ENCODE measurements at regions not wholly inside any gene's neighbourhood (a gene's known extent, or its start where the extent isn't known, plus 50 kb on each side); places are given as distances from the start of the nearest gene placed in this dataset.

DNA sequence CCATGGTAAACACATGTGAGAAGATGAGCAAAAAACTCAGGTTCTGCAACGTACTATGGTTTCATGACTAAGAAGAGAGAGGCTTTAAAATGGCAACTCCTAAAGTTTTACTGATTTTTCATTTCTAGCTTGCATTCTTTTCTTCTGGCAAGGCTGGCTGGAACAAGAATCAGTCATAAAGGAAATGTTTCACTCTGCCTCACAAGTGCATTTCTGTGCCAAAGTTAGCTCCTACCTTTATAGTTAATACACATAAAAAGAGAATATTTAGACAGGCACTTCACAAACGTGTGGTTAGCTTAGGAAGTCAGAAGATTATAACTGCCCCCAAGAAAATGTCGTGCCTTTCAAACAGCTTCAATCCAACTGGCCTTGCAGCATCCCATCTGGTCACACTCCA is 417.1 kb upstream of the CDH11 start:
- DNase-seq (ENCODE audit: low spot score): no peak

DNA sequence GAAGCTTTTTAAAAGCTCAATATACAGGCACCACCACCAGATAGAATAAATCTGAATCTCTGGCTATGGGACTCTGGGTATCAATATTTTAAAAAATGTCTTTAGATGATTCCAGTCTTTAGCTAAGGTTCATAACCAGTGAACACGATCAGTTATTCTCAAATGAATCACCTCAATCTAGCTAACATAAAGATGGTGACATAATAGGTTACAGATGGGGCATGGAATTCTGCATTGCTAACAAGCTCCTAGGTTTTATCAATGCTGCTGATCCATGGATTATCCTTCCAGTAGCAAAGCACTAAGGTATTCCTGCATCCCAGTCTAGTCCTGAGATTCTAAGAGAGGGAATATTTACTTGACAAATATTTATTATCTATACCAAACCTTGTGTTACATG is 415.5 kb upstream of the CDH11 start:
- no peak for DNase-seq (ENCODE audit: low spot score)

DNA sequence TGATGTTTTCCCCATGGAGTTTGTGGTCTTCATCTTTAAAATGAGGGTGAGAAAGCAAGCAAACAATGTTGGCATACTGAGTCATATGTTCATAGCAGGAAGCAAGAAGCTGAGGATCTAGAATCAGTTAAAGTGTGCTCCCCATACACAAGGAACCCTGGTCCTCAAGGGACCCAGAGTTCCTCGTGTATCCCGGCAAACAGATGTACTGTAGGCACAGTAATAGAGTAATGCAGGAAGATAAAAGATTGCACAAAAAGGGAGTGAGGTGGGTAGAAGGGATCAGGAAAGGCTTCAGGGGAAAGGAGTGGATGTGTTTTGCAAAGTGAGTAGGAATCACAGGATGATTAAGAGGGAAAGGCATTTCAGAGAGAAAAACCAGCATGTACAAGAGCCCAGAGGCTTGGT is 412.3 kb upstream of the CDH11 start:
- no peak for DNase-seq (ENCODE audit: low spot score)

DNA sequence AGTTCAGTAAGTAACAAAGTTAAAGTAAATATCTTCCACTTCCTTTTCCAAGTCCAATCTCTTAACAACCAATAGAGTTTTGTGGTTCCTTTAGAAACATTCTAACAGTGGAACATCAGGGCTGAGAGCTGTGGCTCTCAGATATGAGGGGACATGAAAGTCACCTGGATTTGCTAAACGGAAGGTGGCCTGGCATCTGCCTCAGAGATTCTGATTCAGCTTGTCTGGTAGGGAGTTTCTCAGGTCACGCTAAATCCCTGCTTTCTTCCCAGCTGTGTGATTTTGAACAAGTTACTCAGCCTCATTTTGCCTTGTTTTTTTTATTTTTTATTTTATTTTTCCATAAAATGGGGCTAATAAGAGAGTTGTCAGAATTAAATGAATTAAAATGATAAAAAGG is 411.0 kb upstream of the CDH11 start:
- DNase-seq (ENCODE audit: low spot score): no peak

DNA sequence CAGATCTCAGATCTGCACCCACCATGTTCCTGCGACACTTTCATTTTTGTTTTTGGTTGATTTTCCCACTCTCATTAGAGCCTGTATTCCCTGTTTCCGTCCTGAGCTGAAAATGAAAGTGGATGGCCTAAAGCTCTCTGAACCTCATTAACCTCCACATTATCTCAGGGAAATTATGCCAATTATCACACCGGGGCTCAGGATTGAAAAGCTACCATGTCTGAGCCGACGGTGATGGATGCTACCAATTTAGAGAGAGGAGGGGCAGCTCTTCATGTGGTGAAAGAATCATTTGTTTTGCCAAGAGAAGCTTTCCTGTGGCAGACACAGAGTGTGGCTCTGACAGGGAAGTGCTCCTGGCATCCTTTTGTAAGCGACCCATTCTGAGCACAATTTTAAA is 410.4 kb upstream of the CDH11 start:
- DNase-seq (ENCODE audit: low spot score): no peak

DNA sequence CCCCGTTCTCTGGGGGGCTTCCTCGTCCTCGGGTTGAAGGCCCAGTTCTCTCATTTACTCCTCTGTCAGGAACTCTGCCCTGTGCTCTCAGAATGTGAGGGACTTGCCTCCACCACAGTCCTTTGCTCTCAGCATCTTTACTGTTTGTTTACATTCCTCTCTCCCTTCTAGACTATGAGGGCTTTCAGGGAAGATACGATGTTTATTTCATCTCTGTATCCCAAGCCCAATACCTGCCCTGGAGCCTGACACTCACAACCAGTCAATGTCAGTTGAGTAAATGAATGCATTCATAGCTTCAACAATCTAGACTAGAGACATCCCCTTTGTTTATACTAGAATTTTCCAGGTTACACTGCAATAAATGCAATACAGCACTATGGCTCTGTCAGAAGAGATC is 409.6 kb upstream of the CDH11 start:
- no peak for DNase-seq (ENCODE audit: low spot score)

DNA sequence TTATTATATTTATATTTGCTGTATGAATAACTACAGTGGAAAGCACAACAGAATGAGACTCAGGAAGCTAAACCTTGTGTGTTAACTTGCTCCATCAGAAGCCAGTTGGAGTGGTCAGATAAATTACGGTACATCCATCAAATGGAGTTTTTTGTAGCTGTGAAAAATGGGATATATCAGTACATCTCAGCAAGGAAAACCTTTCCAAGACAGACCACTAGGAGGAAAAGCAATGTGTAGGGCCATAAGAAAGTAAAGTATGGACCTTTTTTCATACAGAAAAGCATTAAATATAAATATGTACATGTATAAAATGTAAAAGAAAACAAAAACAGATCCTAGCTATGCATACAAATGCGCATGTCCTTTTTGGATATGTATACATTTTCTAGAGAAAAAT is 403.8 kb upstream of the CDH11 start:
- DNase-seq (ENCODE audit: low spot score): no peak

DNA sequence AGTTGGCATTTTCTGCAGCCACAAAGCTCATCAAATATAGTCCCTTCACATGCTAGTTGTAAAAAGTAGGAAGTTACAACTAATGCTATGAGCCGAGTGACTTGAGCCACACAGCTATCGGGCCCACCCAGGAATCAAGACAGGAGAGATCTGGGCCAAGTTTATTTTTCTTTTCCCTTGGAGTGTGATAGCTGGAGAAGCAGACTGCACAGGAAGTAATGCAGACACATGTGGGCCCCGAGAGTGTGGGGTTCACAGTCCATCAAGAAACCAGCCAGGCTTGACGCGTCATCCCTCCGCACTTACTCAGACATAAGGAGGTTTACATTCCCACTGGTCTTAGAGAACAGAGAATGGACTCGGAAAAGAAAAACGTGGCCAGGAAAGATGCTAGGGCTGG is 403.1 kb upstream of the CDH11 start:
- no peak for DNase-seq (ENCODE audit: low spot score)

DNA sequence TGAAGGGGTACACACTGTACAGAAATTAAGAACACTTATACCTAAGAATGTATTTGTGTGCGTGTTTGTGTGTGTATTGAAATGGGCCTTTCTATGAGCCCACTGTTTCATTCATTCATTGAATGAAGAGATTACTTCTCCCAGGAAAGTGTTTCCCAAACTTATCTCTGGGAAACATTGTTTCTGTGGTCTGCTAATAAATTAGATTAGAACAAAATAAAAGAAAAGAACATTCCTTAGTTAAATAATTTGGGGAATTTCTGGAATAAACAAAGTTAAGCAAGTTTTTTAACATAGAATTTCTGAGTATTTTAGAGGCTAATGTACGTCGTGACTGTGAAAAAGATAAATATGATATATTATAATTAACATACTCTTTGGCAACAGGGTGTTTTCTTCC is 402.4 kb upstream of the CDH11 start:
- DNase-seq (ENCODE audit: low spot score): no peak

DNA sequence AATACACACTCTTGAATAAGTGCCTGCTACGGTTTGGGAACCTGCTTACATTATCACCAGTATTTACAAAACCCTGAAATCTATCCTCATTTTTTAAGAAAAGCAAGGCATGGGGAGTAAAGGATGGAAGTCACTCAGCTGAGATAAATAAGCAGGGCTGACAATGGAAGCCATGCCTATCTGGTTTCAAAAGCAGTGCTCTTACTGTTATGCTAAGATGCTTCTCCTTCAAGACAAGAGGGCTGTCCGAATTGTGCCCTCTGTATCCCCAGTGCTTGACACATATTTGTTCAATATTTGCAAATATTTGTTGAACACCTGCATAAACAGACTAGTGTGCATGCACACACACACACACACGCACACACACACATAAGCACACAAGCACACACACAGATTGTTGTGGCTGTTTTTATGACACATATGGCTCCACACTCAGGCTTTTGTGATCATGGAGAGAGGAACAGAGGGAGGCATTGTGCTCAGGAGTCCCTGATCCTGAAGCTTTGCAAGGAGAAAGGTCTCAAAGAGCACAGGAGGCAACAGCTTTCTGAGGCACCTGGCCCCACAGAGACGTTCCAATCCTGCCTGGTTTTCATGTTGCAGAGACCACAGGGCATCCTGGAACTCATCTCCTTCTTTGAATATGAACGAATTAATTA is 401.6 kb upstream of the CDH11 start:
- DNase-seq (ENCODE audit: low spot score): no peak

DNA sequence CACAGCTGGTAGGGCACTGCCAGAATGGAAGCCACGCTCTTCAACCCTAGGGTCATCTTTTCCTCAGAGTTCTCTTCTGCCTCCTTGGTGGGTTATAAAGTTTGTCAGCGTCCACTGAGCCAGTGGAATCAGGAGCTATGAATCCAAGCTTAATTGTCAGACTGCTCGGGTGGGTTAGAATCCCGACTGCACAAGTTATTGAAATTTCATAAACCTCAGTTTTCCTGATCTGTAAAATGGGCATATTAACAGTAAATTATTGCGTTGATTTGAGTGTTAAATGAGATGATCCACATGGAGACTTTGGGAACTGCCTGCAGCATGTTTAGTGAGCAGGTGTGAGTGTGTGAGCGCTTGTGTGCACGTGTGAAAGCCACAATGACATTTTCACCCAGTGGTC is 400.5 kb upstream of the CDH11 start:
- no peak for DNase-seq (ENCODE audit: low spot score)

DNA sequence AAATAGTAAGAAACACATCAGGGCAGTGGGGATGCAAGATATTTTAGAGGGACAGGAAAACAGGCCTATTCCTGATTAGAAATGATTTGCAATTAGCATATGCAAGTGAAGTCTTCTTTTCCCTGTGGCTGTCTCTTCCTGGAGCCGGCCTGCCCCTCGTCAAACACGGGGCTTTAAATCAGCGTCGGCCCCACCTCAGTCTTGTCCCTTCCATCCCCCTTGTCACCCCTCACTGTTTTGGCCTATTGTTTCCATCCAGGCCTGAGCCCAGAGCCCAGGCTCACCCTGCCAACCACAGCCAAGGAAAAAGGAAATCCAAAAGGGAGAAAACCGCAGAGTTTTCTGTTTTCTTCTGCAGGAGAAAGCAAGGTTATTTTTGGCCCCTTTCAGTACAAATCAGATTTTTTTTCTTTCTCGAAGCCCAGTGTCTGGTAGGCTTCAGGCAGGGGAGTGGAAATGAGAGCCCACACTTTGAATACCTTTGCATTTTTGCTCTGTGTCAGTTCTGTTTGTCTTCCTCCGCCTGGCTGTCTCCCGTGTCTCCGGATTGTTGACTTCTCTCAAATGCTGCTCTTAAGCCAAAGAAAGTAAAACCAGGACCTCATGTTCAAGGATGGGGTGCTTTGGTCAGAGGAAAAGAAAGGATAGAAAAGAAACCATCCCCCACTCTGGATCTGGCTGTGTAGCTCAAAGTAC is 399.9 kb upstream of the CDH11 start:
- no peak for DNase-seq (ENCODE audit: low spot score)

DNA sequence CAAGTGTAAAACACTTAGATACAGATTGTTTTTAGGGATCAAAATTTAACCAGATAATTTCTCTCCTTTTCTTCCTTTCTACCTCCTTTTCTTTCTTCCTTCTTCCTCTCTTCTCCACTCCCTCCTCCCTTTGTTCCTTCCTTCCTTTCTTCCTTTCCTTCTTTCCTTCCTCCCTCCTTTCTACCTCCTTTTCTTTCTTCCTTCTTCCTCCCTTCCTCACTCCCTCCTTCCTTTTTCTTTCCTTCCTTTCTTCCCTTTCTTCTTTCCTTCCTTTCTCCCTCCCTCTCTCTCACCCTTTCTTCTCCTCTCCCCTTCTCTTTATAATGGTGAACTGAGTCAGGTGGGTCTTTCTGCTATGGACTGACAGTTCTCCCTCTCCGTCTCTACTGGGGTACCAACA is 397.5 kb upstream of the CDH11 start:
- no peak for DNase-seq (ENCODE audit: low spot score)

DNA sequence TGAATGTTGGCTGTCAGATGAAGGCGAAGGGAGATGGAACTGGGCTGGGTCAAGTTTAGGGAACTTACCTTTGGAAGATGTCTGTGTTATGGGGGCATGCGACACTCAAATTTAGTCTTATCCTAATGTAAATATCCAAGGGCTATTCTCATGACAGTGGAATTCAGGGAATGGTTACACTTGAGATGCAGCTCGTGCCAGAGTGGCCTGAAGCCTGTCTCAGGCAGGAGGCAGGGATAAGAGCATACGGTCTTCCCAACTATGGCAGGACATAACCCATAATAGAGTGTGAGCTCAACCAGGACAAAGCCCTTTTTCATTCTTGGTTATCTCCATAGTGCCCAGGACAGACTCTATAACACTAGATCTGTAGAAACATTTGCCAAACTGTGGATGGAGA is 393.3 kb upstream of the CDH11 start:
- DNase-seq (ENCODE audit: low spot score): no peak

DNA sequence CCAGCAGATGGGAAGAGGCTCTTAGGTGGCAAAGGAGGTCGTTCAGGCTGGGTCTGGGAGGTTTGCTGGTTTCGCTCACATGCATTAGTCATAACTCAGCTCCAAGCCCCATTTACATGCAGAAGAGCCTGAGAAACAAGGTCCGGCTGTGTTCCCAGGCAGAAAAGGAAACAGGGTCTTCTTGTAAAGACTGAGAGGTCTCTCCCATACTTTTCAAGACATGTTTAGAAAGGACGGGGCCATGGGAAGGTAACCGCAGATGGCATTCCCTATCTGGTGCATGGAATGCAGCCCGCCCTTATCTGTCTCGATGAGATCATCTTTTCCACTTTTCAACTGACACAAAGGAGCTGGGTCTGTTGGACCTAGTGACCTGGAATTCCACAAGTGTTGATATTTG is 389.0 kb upstream of the CDH11 start:
- no peak for DNase-seq (ENCODE audit: low spot score)

DNA sequence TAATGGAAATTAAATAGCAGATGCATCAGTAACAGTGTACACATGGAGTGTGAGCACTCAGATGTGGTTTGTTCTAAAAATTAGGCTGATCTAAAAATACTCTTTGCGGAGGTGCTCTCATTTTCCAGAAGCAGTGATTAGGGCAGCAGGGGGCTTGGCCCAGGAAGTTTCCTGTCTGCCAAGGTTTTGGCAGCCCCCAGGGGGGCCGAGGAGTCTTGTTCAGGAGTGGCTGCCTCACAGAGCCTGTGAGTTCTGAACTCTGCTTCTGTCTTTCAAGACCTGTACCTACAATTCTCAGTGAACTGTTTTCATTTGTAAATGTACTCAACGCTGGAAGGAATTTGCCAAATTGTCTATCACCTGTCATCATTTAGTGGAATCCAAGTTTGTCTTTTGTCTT is 388.4 kb upstream of the CDH11 start:
- DNase-seq (ENCODE audit: low spot score): no peak

DNA sequence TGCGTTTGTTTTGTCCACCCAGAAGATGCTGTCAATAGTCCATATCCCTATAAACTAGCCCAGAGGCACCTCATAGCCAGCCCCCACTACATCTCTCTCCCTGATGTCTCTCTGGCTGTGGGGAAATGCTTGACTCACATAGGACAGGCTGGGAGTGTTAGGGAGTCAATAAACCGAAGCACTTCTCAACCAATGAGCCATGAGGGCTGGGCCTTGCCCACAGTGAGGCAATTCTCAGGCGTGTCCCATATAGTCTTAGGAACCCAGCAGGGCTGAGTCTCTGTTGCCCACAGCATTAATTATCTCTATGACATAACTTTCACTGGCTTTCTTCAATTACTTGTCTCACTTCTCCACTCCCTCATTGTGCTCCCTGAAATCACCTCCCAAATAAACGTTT is 387.3 kb upstream of the CDH11 start:
- no peak for DNase-seq (ENCODE audit: low spot score)

DNA sequence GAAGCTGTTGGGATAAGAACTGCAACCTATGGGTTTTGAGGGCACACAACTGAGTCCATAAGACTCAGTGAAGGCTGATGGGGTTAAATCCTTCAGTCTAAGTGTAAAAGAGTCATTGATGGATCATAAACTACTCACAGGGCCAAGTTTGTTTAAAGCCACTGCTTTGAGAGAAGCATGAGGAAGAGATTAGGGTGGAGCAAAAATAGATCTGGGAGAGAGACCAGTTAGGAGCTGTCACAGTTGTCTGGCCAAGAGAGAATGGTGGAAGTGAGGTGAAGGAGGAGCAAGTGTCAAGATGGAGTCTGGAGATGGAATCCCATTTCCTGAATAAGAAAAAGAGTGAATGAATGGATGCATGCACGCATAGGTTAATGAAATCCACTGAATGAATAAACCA is 379.1 kb upstream of the CDH11 start:
- DNase-seq (ENCODE audit: low spot score): no peak

DNA sequence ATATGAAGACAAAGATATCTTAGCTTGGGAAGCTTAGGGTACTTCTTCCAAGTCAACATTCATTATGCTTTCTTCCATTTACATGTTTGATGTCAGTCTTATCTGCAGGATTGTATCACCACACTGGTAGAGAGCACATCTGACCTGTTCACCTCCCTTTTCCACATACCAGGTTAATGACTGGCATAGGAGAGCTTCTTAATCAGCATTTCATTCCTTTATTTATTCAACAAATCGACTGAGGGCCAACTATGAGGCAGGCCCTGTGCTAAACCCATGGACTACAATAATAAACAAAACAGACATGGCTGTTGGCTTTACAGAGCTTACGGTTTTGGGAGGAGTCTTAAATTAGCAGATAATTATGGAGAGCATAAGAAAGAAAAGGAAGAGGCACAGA is 378.1 kb upstream of the CDH11 start:
- DNase-seq (ENCODE audit: low spot score): no peak

DNA sequence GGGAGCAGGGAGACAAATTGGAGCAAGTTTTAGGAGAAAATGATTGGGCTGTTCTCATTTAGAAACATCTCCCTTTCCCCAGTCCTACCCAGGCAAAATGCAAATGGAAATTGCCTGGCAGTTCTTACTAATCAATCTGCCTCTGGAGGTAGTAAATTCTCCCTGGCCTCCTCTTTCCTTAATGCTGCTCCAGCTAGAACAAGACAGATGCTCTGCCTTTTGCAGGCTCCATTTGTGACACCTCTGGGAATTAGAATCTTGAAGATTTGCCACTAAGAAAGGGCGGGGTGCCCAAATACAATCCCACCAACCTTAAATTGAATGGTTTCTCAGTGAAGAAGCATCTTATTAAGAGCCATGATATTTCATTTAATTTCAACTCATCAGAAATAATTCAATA is 377.7 kb upstream of the CDH11 start:
- DNase-seq (ENCODE audit: low spot score): no peak

DNA sequence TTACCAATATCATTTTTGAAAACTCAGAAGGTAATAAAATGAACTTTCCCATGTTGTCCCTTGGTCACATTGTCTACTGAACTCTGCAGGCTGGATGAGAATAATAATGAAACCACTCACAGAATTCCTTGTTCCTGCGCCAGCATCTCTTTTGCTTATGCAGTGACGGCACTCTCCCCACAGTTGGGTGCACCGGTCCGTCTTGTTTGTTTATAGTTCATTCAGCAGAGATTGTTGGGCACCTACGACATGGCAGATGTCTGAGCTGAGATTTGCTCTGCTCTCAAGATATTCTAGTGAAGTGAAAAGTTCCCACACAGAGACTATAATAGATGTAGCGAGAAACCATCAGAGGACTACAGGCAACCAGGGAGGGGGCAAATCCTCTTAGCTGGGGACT is 375.7 kb upstream of the CDH11 start:
- no peak for DNase-seq (ENCODE audit: low spot score)

DNA sequence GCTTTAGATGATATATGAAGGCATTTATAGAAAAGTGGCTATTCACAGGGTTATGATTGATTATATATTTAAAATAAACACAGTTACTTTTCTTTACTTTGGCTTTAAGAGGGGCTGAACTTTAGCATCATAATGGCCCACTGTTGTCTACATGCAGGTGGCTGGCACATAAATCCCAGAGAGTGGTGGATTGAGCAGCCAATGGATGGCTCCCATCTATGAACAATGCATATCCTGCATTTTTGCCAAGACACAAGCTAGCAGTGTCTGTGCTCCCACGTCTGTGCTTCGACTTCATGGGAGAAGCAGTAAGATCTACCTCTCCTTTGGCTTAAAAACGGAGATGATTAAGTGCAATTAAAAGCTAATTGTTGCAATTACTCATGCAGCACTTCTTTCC is 373.2 kb upstream of the CDH11 start:
- no peak for DNase-seq (ENCODE audit: low spot score)

DNA sequence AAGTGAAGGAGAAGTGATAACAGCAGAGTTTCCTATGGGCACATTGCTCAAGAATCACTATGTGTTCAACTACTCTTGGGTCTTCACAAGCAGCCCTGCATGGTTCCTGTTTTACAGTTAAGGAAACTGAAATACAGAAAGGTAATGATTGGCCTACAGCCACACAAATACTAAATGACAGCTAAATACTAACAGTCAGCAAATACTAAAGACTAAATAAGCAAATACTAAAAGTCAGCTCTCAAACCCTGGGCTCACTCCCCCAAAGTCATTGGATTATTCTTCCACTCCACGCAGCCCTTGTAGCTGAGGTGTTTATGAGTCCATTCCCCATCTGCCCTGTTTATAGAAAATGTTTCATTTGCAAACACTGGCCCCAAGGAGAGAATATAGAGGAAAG is 372.7 kb upstream of the CDH11 start:
- DNase-seq (ENCODE audit: low spot score): no peak

DNA sequence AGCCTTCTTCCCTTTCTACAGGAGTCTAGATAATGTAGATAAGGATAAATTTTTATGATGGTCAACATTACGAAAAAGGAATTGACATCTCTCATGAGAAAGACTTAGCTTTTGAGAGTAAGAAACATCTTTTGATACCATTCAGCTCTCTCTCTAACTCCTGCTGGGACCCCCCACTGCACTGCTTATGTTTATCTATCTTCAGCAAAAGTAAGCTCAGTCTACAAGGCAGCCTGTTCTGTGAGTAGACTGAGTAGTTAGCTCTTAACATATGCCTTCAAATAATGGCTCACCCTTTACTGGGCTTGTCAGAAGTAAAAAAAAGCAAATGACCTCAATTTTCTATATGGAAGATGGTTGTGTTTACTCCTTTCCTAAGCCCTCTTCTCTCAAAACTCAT is 372.2 kb upstream of the CDH11 start:
- no peak for DNase-seq (ENCODE audit: low spot score)
